ENCODE measurements at regions not wholly inside any gene's neighbourhood (a gene's known extent, or its start where the extent isn't known, plus 50 kb on each side); places are given as distances from the start of the nearest gene placed in this dataset.
"Not testable (repeated sequence)": the region's sequence is repeated elsewhere in the genome, so short reads cannot be mapped to it uniquely, and the experiment has no call there.

- no peak for DNase-seq (ENCODE audit: low read depth)
- in situ Hi-C loops (cut with HindIII; ENCODE audit: low pct_unique_long_range_greater_than_20kb, low sequenced_read_pairs): no loop called here
Observed at GRCh38 chr14:54010981-54011380, 54.4 kb upstream of the BMP4 start.

- in situ Hi-C loops (cut with HindIII; ENCODE audit: low pct_unique_long_range_greater_than_20kb, low sequenced_read_pairs): no loop called here
- DNase-seq (ENCODE audit: low read depth): no peak
Observed at GRCh38 chr14:54023027-54023426, 66.4 kb upstream of the BMP4 start.

DNA sequence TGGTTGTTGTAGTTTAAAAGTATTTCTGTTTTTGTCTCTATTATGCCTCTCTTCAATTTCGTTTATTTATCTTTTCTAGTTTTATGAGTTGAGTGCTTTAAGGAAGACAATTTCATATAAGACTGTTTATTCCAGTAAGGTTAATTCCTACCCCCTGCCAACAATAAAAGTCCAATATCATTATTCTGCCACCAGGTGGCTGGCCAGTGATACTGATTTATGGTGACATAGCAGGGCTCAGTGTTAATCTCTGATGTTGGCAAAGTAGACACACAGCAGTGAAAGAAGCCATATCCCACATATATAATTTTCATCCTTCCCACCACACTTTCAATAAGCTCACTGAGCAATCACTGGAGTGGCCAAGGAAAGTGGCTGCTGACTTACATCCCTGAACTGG lies 69.0 kb upstream of the BMP4 start:
- in situ Hi-C loops (cut with HindIII; ENCODE audit: low pct_unique_long_range_greater_than_20kb, low sequenced_read_pairs): no loop called here
- no peak for DNase-seq (ENCODE audit: low read depth)

- in situ Hi-C loops (cut with HindIII; ENCODE audit: low pct_unique_long_range_greater_than_20kb, low sequenced_read_pairs): no loop called here
- no peak for DNase-seq (ENCODE audit: low read depth)
Observed at GRCh38 chr14:54026671-54027070, 70.0 kb upstream of the BMP4 start.

GRCh38 chr14:54030996-54031395 lies 74.4 kb upstream of the BMP4 start:
- in situ Hi-C loops (cut with HindIII; ENCODE audit: low pct_unique_long_range_greater_than_20kb, low sequenced_read_pairs); DNase-seq (ENCODE audit: low read depth): not testable (repeated sequence)

GRCh38 chr14:54033285-54033684 lies 76.7 kb upstream of the BMP4 start:
- in situ Hi-C loops (cut with HindIII; ENCODE audit: low pct_unique_long_range_greater_than_20kb, low sequenced_read_pairs); DNase-seq (ENCODE audit: low read depth): not testable (repeated sequence)

GRCh38 chr14:54038724-54039123 lies 82.1 kb upstream of the BMP4 start:
- in situ Hi-C loops (cut with HindIII; ENCODE audit: low pct_unique_long_range_greater_than_20kb, low sequenced_read_pairs): no loop called here
- no peak for DNase-seq (ENCODE audit: low read depth)

DNA sequence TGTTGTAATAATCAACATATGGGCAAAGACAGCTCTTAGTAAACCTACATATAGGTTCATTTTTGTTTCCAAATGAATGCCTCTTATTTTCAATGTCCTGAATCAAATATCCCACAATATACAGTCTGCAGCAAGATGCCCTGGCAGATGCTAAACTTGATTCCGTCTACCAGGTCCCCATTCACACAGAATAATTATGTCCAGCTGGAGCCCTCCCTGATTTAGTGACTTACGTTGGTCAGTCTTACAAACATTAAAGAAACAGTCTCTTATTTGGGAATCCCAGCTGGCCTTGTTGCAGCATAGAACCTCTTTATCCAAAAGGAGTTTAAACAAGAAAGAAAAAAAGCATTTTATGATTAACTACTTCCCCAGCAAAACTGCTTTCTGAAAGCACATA lies 82.7 kb upstream of the BMP4 start:
- in situ Hi-C loops (cut with HindIII; ENCODE audit: low pct_unique_long_range_greater_than_20kb, low sequenced_read_pairs): no loop called here
- DNase-seq (ENCODE audit: low read depth): no peak

DNA sequence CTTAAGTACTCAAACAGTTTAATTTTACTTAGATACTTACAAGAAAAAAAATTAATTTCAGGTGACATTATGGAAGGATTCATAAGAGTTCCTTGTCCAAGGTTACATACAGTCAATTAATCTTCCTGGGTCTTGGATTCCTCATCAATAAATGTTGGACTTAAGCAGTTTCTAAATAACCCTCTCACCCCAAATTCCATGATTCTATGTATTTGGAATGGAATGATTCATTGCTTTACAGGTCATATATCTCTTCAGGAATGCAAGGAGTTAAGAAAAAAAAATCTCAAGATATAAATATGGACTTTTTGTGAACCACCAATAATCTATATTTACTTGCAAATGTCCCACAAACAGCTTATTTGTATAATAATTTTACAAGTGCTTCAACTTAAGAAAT lies 84.2 kb upstream of the BMP4 start:
- in situ Hi-C loops (cut with HindIII; ENCODE audit: low pct_unique_long_range_greater_than_20kb, low sequenced_read_pairs): no loop called here

GRCh38 chr14:54046250-54046649 lies 89.6 kb upstream of the BMP4 start:
- no peak for DNase-seq (ENCODE audit: low read depth)

More for the DNA sequence above, 84.2 kb upstream of the BMP4 start:
- no peak for DNase-seq (ENCODE audit: low read depth)

GRCh38 chr14:54047645-54048308 lies 91.2 kb upstream of the BMP4 start:
- in situ Hi-C loops (cut with HindIII; ENCODE audit: low pct_unique_long_range_greater_than_20kb, low sequenced_read_pairs): no loop called here
- no peak for DNase-seq (ENCODE audit: low read depth)

More at GRCh38 chr14:54046250-54046649, 89.6 kb upstream of the BMP4 start:
- in situ Hi-C loops (cut with HindIII; ENCODE audit: low pct_unique_long_range_greater_than_20kb, low sequenced_read_pairs): no loop called here

- DNase-seq (ENCODE audit: low read depth): no peak
- in situ Hi-C loops (cut with HindIII; ENCODE audit: low pct_unique_long_range_greater_than_20kb, low sequenced_read_pairs): no loop called here
Observed at GRCh38 chr14:54048311-54048710, 91.7 kb upstream of the BMP4 start.

GRCh38 chr14:54048736-54049135 lies 92.1 kb upstream of the BMP4 start:
- peak; percentile 11 for DNase-seq (ENCODE audit: low read depth)
- in situ Hi-C loops (cut with HindIII; ENCODE audit: low pct_unique_long_range_greater_than_20kb, low sequenced_read_pairs): no loop called here

DNA sequence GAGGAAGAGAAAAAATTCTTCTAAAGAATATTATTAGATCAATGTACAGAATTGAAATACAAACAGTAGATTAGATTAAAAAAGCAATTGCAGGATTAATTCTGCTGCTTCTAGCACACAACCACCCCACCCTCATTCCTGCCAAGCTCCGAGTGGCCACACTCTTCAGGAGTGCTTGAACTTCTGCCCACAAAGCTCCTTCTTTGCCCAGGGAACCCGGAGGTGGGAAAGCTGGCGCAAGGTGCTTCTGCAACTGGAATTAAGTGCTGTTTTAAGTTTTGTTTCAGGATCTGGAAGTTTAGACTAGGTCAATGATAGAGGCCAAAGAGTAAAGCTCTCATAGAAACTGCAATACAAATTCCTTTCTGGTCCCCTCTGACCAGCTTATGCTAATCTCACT lies 94.1 kb upstream of the BMP4 start:
- in situ Hi-C loops (cut with HindIII; ENCODE audit: low pct_unique_long_range_greater_than_20kb, low sequenced_read_pairs): no loop called here
- DNase-seq (ENCODE audit: low read depth): no peak

DNA sequence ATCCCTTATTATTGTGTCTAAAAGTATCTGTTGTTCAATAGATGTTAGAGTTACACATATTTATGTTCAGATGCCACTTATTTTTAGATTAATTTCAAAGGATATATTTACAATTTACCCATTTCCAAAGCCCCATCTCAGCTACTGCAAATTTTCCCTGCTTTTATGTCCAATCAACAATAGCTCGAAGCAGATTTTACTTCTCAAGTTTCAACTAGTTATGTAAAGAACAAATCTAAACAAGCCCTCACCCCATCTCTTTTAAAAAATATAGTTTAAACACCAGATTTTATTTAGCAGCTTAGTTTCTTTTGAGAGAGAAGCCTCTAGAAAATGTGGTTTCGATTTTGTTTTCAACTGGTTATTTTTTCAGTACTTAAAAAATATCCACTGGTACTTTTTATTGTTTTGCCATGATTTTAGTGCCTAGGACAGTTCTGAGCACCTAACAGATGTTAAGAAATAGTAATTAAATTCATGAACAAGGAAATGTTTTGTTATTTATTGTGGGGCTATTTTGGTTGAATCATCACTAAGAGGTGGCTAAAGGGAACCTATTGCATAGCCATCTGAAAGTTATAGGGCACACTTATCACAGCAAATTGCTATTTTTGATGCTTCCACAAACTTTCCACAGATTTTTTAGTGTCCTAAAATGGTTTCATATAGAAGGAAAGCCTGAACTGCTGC lies 96.2 kb upstream of the BMP4 start:
- no peak for DNase-seq (ENCODE audit: low read depth)
- in situ Hi-C loops (cut with HindIII; ENCODE audit: low pct_unique_long_range_greater_than_20kb, low sequenced_read_pairs): no loop called here

GRCh38 chr14:54053386-54053745 lies 96.7 kb upstream of the BMP4 start:
- DNase-seq (ENCODE audit: low read depth): no peak
- in situ Hi-C loops (cut with HindIII; ENCODE audit: low pct_unique_long_range_greater_than_20kb, low sequenced_read_pairs): no loop called here

DNA sequence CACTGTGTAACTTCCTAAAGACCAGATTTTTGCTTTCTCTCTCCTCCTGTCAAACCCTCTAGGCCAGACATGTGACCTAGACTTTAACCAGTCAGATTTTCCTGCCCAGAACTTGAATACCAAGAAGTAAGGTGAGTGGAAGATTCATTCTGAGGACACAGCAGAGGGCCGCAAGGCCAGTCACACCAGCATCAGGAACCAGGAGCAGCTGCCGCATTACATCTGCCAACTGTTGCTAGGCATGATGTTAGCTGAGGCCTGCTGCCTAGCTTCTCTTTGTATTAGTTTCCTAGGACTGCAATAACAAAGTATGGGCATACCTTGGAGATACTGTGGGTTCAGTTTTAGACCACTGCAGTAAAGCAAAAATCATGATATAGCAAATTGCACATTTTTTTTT lies 101.9 kb upstream of the BMP4 start:
- DNase-seq (ENCODE audit: low read depth): no peak
- in situ Hi-C loops (cut with HindIII; ENCODE audit: low pct_unique_long_range_greater_than_20kb, low sequenced_read_pairs): no loop called here

DNA sequence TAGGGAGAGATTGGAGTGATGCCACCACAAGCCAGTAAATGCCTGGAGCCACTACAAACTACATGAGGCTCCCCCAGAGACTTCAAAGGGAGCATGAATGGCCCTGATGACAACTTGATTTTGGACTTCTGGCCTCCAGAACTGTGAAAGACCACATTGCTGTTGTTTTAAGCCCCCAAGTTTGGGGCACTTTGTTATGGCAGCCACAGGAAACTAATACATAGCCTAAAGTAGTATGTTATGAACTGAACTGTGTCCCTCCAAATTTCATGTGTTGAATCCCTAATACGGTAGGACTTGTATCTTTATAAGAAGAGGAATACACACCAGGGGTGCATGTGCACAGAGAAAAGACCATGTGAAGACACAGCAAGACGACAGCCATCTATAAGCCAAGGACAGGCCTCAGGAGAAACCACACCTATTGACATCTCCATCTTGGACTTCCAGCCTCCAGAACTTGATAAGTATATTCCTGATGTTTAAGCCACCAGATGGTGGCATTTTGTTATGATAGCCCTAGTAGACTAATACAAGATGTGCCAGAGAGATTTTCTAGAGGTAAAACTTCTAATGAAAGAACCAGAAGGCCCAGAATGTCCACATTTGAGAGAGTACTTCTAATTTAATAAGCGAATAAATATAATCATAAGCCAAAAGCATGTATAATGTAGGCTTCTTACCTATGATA lies 127.1 kb upstream of the BMP4 start:
- no peak for DNase-seq (ENCODE audit: low read depth)
- in situ Hi-C loops (cut with HindIII; ENCODE audit: low pct_unique_long_range_greater_than_20kb, low sequenced_read_pairs): no loop called here

GRCh38 chr14:54085232-54085761 lies 128.7 kb upstream of the BMP4 start:
- in situ Hi-C loops (cut with HindIII; ENCODE audit: low pct_unique_long_range_greater_than_20kb, low sequenced_read_pairs): no loop called here
- no peak for DNase-seq (ENCODE audit: low read depth)

All from Caki2 (cell line).